H1 (cell line): ENCODE measurements at regions not wholly inside any gene's neighbourhood (a gene's known extent, or its start where the extent isn't known, plus 50 kb on each side); places are given as distances from the start of the nearest gene placed in this dataset.

ENCODE experiments used
- HDAC6 ChIP-seq: IDR thresholded peaks from one replicate; pipeline ENCODE4 v1.7.1; 2012; ENCODE audit warnings: low read depth, mild to moderate bottlenecking, inconsistent platforms, low read length, moderate library complexity
- MAX ChIP-seq: IDR thresholded peaks from 2 replicates; pipeline ENCODE4 v1.6.1; 2012; ENCODE audit warnings: inconsistent platforms
- RBBP5 ChIP-seq: IDR thresholded peaks from 2 replicates; pipeline ENCODE4 v1.7.1; 2012; ENCODE audit warnings: low read depth, mild to moderate bottlenecking, inconsistent platforms, low read length, moderate library complexity, borderline replicate concordance
- SAP30 ChIP-seq: fragments of 300-600 bp; sonication (generic); IDR thresholded peaks from 2 replicates; pipeline ENCODE4 v1.7.1; 2012; ENCODE audit warnings: low read length, moderate library complexity, mild to moderate bottlenecking, inconsistent platforms; ENCODE audit not compliant: insufficient read depth, insufficient replicate concordance
- YY1 ChIP-seq: IDR thresholded peaks from 2 replicates; pipeline ENCODE4 v1.6.1; 2011; ENCODE audit warnings: low read depth, mild to moderate bottlenecking, low read length

DNA sequence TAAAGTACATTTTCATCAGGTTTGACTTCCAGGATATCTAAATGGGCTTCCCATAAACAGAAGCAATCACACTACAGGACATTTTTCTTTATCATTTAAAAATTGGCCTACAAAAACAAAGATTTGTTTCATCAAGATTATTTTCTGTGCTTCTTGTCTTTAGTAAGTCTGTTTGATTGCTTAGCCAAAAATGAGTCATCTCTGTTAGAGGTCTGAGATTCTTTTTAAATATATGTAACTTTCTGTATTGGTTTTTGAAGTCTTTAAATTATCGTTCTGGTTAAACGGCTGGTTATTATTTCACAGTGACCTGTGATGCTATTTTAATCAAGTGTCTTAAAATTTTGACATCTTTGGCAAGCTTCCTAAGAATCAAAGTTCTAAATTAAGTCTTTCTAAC lies 62.7 kb downstream of the SLITRK1 start (continued):
- TF ChIP-seq SAP30: no peak
- no peak for TF ChIP-seq RBBP5
- no peak for TF ChIP-seq HDAC6
- no peak for TF ChIP-seq YY1
- TF ChIP-seq MAX: no peak
